ENCODE measurements at regions not wholly inside any gene's neighbourhood (a gene's known extent, or its start where the extent isn't known, plus 50 kb on each side); places are given as distances from the start of the nearest gene placed in this dataset.
"Not testable (repeated sequence)": the region's sequence is repeated elsewhere in the genome, so short reads cannot be mapped to it uniquely, and the experiment has no call there.

DNA sequence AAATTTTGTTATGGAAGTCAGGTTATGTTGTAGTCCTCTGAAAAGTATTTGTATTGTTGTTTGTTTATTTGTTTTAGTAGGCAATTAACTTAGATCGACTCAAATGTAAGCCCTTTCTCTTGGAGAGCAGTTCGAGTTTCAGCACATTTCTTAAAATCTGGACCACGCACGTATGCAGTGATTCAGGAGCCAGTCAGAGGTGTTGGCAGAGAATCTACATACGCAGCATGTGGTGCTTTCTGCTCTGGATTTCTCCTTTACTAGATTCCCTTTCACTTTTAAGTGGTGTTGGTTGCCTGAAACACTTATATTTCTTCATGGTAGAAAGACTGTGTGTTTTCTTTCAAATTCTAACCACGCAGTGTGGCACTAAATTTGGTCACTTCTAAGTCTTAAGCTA, 773.9 kb upstream of the LRATD1 start:
- Histone ChIP-seq H3K4me2 (ENCODE audit: insufficient read depth, low read length, poor library complexity, severe bottlenecking) (no peak overlapping the region), H3K23ac (ENCODE audit: low read depth, low read length, poor library complexity) (no peak overlapping the region), H3K4me1 (ENCODE audit: control insufficient read depth in 2 of 2, insufficient read depth in 1 of 2, low read depth in 1 of 2, low read length in 2 of 2) (no peaks in the 10 kb centered on the region), H3K4ac (ENCODE audit: low read length) (no peak overlapping the region), H2AFZ (ENCODE audit: low read length) (no peak overlapping the region), H3K9ac (ENCODE audit: low read depth, low read length, poor library complexity) (no peak overlapping the region), H2BK12ac (ENCODE audit: low read length) (no peak overlapping the region), H2BK5ac (ENCODE audit: low read length) (no peak overlapping the region), H2BK15ac (ENCODE audit: low read length) (no peak overlapping the region), H3K79me1 (ENCODE audit: low read depth, low read length) (no peaks in the 10 kb centered on the region), H2BK120ac (ENCODE audit: low read depth, low read length) (no peak overlapping the region), H3K18ac (ENCODE audit: low read length) (no peak overlapping the region), H3K9me3 (replicated peaks in 1 of 2; ENCODE audit: control insufficient read depth in 2 of 2, insufficient read depth in 1 of 2, low read depth in 1 of 2, low read length in 2 of 2) (no peaks in the 10 kb centered on the region), H4K91ac (ENCODE audit: low read depth, low read length, poor library complexity) (no peak overlapping the region), H3K36me3 (replicated peaks in 1 of 2; ENCODE audit: control insufficient read depth in 2 of 2, insufficient read depth in 2 of 2, low read length in 2 of 2) (no peaks in the 10 kb centered on the region), H2AK5ac (ENCODE audit: low read depth, low read length) (no peak overlapping the region), H4K8ac (ENCODE audit: low read depth, low read length) (no peak overlapping the region), H3K14ac (ENCODE audit: low read length) (no peak overlapping the region), H3K27me3 (ENCODE audit: control insufficient read depth in 3 of 3, insufficient read depth in 3 of 3, low read depth in 1 of 3, low read length in 3 of 3) (no peaks in the 10 kb centered on the region), H3K4me3 (ENCODE audit: low read length in 2 of 2) (no peak overlapping the region), H3K27ac (replicated peaks; ENCODE audit: low read length) (no peak overlapping the region)
- DNase-seq (ENCODE audit: low spot score): no peak
- WGBS, 2 donors (ENCODE audit: extremely low coverage in 2 of 2, insufficient read length in 2 of 2, insufficient replicate concordance in 1 of 2): no CpG with 5 or more reads among the region's 6 CpGs

DNA sequence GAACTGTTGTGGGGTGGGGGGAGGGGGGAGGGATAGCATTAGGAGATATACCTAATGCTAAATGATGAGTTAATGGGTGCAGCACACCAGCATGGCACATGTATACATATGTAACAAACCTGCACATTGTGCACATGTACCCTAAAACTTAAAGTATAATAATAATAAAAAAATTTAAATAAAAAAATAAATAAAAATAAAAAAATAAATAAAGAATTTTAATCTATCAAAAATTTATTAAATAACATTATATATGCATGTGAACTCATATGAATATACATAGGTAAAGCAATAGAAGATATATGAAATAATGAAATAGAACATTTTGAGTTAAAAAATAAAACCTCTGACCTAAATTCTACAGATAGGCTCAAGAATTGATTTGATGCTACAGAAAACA, 764.2 kb upstream of the LRATD1 start:
- not testable (repeated sequence) for H3K36me3 ChIP-seq (replicated peaks in 1 of 2; ENCODE audit: control insufficient read depth in 2 of 2, insufficient read depth in 2 of 2, low read length in 2 of 2); H3K4ac ChIP-seq (ENCODE audit: low read length); H4K91ac ChIP-seq (ENCODE audit: low read depth, low read length, poor library complexity); DNase-seq (ENCODE audit: low spot score); H3K4me2 ChIP-seq (ENCODE audit: insufficient read depth, low read length, poor library complexity, severe bottlenecking); H3K18ac ChIP-seq (ENCODE audit: low read length); H3K23ac ChIP-seq (ENCODE audit: low read depth, low read length, poor library complexity); H2BK15ac ChIP-seq (ENCODE audit: low read length); H3K14ac ChIP-seq (ENCODE audit: low read length); H2BK5ac ChIP-seq (ENCODE audit: low read length); H3K4me3 ChIP-seq (ENCODE audit: low read length in 2 of 2); H3K9ac ChIP-seq (ENCODE audit: low read depth, low read length, poor library complexity); H3K79me1 ChIP-seq (ENCODE audit: low read depth, low read length); H3K27me3 ChIP-seq (ENCODE audit: control insufficient read depth in 3 of 3, insufficient read depth in 3 of 3, low read depth in 1 of 3, low read length in 3 of 3); H2BK120ac ChIP-seq (ENCODE audit: low read depth, low read length); H4K8ac ChIP-seq (ENCODE audit: low read depth, low read length); H2AFZ ChIP-seq (ENCODE audit: low read length); H2AK5ac ChIP-seq (ENCODE audit: low read depth, low read length); H3K9me3 ChIP-seq (replicated peaks in 1 of 2; ENCODE audit: control insufficient read depth in 2 of 2, insufficient read depth in 1 of 2, low read depth in 1 of 2, low read length in 2 of 2); H2BK12ac ChIP-seq (ENCODE audit: low read length); H3K4me1 ChIP-seq (ENCODE audit: control insufficient read depth in 2 of 2, insufficient read depth in 1 of 2, low read depth in 1 of 2, low read length in 2 of 2); H3K27ac ChIP-seq (replicated peaks; ENCODE audit: low read length)

DNA sequence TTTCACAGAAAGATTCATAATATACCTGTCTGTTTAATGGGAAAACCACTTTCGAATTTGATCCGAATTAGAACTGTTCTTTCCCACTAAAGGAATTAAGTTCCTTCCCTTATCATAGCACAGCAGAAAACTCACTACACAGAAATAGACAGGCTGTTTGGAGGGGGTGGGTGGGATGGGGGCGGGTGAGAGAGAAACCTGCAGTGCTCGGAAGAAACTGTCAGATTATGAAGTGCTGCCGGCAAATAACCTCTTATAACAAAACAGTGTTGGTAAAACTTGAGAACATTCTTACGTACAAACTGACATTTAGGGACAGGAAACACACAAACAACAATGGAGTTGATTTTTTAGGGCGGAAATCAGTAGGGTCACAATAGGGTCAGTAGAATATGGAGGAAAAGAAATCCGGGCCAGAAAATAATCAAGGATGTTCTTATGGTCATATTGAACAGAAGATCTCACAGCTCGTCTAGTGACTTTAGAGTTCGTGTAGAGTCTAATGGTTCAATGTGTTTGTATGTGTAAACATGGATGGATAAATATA, 756.0 kb upstream of the LRATD1 start:
- H4K91ac ChIP-seq (ENCODE audit: low read depth, low read length, poor library complexity): no peak overlapping the region
- no peak overlapping the region for H3K9ac ChIP-seq (ENCODE audit: low read depth, low read length, poor library complexity)
- no CpG with 5 or more reads among the region's 10 CpGs for WGBS, 2 donors (ENCODE audit: extremely low coverage in 2 of 2, insufficient read length in 2 of 2, insufficient replicate concordance in 1 of 2)
- no peak overlapping the region for H3K27ac ChIP-seq (replicated peaks; ENCODE audit: low read length)
- H2BK120ac ChIP-seq (ENCODE audit: low read depth, low read length): no peak overlapping the region
- no peak overlapping the region for H3K4me3 ChIP-seq (ENCODE audit: low read length in 2 of 2)
- H3K18ac ChIP-seq (ENCODE audit: low read length): no peak overlapping the region
- no peaks in the 10 kb centered on the region for H3K36me3 ChIP-seq (replicated peaks in 1 of 2; ENCODE audit: control insufficient read depth in 2 of 2, insufficient read depth in 2 of 2, low read length in 2 of 2)
- no peak overlapping the region for H3K4ac ChIP-seq (ENCODE audit: low read length)
- H3K9me3 ChIP-seq (replicated peaks in 1 of 2; ENCODE audit: control insufficient read depth in 2 of 2, insufficient read depth in 1 of 2, low read depth in 1 of 2, low read length in 2 of 2): no peaks in the 10 kb centered on the region
- H2AK5ac ChIP-seq (ENCODE audit: low read depth, low read length): no peak overlapping the region
- no peak overlapping the region for H2BK15ac ChIP-seq (ENCODE audit: low read length)
- no peaks in the 10 kb centered on the region for H3K4me1 ChIP-seq (ENCODE audit: control insufficient read depth in 2 of 2, insufficient read depth in 1 of 2, low read depth in 1 of 2, low read length in 2 of 2)
- no peak overlapping the region for H3K4me2 ChIP-seq (ENCODE audit: insufficient read depth, low read length, poor library complexity, severe bottlenecking)
- no peak overlapping the region for H3K23ac ChIP-seq (ENCODE audit: low read depth, low read length, poor library complexity)
- H3K27me3 ChIP-seq (ENCODE audit: control insufficient read depth in 3 of 3, insufficient read depth in 3 of 3, low read depth in 1 of 3, low read length in 3 of 3): no peaks in the 10 kb centered on the region
- H3K79me1 ChIP-seq (ENCODE audit: low read depth, low read length): no peaks in the 10 kb centered on the region
- no peak overlapping the region for H2BK12ac ChIP-seq (ENCODE audit: low read length)
- H2AFZ ChIP-seq (ENCODE audit: low read length): no peak overlapping the region
- no peak overlapping the region for H3K14ac ChIP-seq (ENCODE audit: low read length)
- no peak for DNase-seq (ENCODE audit: low spot score)
- H4K8ac ChIP-seq (ENCODE audit: low read depth, low read length): no peak overlapping the region
- no peak overlapping the region for H2BK5ac ChIP-seq (ENCODE audit: low read length)

DNA sequence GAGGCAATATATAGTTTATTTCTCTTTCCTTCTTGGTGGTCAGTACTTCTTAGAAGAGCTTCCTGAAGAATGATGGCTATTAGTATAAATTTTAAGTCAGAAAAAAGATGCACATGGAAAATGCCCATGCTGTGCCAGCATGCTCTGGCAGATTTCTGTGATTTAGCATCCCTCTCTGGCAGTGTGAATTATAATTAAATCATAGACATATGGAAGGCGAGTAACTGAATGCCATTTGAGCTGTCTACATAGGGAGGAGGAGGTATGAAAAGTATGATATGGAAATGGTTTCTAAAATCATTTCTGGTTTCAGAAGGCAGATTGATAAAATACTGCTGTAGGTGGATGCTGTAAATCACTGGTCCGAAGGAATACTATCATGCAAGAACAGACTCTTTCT, 754.9 kb upstream of the LRATD1 start:
- no peak overlapping the region for H2AFZ ChIP-seq (ENCODE audit: low read length)
- H3K79me1 ChIP-seq (ENCODE audit: low read depth, low read length): no peaks in the 10 kb centered on the region
- no peak overlapping the region for H3K14ac ChIP-seq (ENCODE audit: low read length)
- H3K18ac ChIP-seq (ENCODE audit: low read length): no peak overlapping the region
- no peak overlapping the region for H2BK12ac ChIP-seq (ENCODE audit: low read length)
- H3K27ac ChIP-seq (replicated peaks; ENCODE audit: low read length): no peak overlapping the region
- no peaks in the 10 kb centered on the region for H3K9me3 ChIP-seq (replicated peaks in 1 of 2; ENCODE audit: control insufficient read depth in 2 of 2, insufficient read depth in 1 of 2, low read depth in 1 of 2, low read length in 2 of 2)
- H4K8ac ChIP-seq (ENCODE audit: low read depth, low read length): no peak overlapping the region
- no peak overlapping the region for H2BK15ac ChIP-seq (ENCODE audit: low read length)
- H2BK120ac ChIP-seq (ENCODE audit: low read depth, low read length): no peak overlapping the region
- no peak overlapping the region for H2BK5ac ChIP-seq (ENCODE audit: low read length)
- no CpG with 5 or more reads among the region's 2 CpGs for WGBS, 2 donors (ENCODE audit: extremely low coverage in 2 of 2, insufficient read length in 2 of 2, insufficient replicate concordance in 1 of 2)
- no peak overlapping the region for H3K9ac ChIP-seq (ENCODE audit: low read depth, low read length, poor library complexity)
- no peak for DNase-seq (ENCODE audit: low spot score)
- H4K91ac ChIP-seq (ENCODE audit: low read depth, low read length, poor library complexity): no peak overlapping the region
- no peak overlapping the region for H2AK5ac ChIP-seq (ENCODE audit: low read depth, low read length)
- no peak overlapping the region for H3K4me3 ChIP-seq (ENCODE audit: low read length in 2 of 2)
- no peak overlapping the region for H3K4me2 ChIP-seq (ENCODE audit: insufficient read depth, low read length, poor library complexity, severe bottlenecking)
- H3K27me3 ChIP-seq (ENCODE audit: control insufficient read depth in 3 of 3, insufficient read depth in 3 of 3, low read depth in 1 of 3, low read length in 3 of 3): no peaks in the 10 kb centered on the region
- H3K36me3 ChIP-seq (replicated peaks in 1 of 2; ENCODE audit: control insufficient read depth in 2 of 2, insufficient read depth in 2 of 2, low read length in 2 of 2): no peaks in the 10 kb centered on the region
- no peaks in the 10 kb centered on the region for H3K4me1 ChIP-seq (ENCODE audit: control insufficient read depth in 2 of 2, insufficient read depth in 1 of 2, low read depth in 1 of 2, low read length in 2 of 2)
- no peak overlapping the region for H3K4ac ChIP-seq (ENCODE audit: low read length)
- no peak overlapping the region for H3K23ac ChIP-seq (ENCODE audit: low read depth, low read length, poor library complexity)

All from neuronal stem cell (in vitro differentiated cells).